ENCODE measurements at regions not wholly inside any gene's neighbourhood (a gene's known extent, or its start where the extent isn't known, plus 50 kb on each side); places are given as distances from the start of the nearest gene placed in this dataset.
A peak's percentile ranks its signal among the peaks of the same experiment; 100 is the strongest.

DNA sequence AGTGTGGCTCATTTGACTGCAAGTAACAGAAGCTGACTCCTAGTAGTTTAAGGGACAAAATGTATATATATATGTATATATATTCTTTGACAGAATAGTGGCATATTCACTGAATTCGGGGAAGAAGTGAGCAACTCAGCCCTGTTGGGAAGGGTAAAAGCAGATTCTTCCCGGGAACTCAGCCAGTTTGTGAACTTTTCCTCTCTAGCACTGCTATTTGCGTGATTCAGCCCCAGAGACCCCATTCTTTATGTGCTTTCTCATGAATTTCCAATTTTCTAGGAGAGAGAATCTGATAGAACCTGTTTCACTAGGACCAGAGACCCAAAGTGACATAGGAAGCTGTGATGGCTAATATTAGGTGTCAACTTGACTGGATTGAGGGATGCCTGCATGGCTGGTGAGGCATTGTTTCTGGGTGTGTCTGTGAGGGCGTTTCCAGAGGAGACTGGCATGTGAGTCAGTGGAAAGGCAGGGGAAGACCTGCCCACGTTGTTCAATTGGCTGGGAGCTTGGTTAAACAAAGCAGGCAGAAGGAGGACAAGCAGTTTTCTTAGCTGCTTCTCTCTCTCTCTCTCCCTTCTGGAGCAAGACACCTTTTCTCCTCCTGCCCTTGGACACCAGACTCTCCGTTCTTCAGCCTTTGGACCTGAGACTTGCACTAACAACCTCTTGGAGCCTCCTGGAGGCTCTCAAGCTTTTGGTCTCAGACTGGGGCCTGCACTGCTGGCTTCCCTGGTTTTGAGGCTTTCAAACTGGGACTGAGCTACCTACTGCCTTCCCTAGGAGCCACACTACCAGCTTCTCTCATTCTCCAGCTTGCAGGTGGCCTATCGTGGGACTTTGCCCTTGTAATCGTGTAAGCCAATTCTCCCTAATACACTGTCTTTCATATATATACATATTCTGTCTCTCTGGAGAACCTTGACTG lies 93.4 kb upstream of the KCNK1 start:
- peak; percentile 85 for DNase-seq (ENCODE audit: low spot score)

DNA sequence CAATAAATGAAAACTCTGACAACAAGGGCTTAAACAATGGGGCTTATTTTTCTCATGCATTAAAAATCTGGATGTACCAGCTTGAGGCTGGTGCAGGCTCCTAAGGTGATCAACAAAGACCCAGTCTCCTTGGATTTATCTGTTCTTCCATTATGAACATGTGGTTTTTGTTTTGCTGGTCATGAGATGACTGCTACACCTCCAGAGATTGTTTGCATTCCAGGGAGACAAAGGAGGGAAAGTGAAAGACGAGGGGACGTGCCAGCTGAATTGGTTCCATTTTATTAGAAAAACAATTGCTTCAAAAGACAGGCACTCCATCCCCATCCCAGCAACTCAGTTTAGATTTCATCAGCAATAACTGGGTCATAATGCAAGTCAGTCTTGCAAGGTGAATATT lies 90.9 kb upstream of the KCNK1 start:
- no peak for DNase-seq (ENCODE audit: low spot score)

DNA sequence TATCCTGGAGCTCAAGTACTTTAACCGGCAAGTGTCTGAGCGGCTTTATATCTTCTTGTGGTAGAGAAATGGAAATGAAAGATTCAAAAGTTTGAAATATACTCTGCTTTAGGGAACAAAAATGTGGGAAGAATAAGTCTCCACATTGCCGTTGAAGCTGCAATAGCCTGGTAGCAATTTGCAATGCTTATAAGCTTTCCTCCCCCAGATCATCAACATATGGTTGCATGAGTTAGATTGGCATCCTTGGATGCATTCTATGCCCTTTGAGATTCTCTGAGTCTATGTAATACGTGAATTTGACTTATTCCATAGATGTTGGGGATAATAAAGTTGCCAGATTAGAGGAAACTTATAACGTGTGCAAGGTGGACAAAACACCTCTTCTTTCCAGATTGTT lies 86.1 kb upstream of the KCNK1 start:
- no peak for DNase-seq (ENCODE audit: low spot score)

DNA sequence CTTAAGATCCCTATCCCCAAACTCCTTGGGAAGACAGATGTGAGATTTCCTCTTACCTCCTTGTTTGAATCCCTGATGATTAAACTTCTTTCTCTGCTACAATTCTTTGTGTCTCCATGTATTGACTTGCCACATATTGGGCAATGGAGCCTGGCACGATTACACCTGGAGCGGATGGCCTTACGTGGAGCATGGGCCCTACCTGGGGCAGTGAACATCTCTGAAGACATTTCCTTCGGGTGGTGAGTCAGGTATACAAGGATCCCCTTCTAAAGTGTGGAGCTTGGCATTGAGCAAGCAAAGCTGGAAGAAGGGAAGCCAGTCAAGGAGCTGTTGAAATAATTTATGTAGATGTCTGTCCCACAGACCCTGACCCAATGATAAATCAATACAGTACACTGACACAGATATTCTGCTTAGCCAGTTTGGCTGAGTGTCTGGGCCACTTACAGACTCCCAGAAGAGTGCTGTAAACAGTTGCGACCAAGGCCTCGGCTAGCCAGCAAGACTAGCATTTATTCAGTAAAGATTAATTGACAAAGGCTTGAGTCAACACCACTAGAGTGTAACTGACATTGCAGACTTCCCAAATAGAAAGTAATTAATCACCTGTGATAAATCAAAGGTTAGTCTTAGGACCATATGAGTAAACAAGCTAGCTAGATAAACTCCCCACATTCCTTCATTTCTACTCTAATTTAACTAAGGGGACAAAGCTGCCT lies 83.1 kb upstream of the KCNK1 start:
- no peak for DNase-seq (ENCODE audit: low spot score)

DNA sequence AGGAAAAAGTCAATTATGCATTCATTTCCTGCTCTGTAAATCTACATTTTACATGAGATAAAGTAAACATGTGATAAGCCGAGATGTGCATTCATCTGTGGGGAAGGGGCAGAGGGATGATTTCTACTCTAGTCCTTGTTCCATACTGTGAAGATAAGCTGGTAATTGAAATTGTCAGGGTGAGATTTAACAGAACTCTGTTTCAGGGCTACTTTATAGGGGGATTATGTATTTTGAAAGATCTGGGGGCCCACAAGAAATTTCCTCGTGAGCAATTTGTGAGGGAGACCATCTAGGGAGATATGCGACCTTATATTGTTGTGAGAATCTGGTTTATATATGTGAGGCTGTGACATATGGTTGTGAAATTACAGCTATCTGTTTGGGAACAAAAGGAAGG lies 73.1 kb upstream of the KCNK1 start:
- no peak for DNase-seq (ENCODE audit: low spot score)

DNA sequence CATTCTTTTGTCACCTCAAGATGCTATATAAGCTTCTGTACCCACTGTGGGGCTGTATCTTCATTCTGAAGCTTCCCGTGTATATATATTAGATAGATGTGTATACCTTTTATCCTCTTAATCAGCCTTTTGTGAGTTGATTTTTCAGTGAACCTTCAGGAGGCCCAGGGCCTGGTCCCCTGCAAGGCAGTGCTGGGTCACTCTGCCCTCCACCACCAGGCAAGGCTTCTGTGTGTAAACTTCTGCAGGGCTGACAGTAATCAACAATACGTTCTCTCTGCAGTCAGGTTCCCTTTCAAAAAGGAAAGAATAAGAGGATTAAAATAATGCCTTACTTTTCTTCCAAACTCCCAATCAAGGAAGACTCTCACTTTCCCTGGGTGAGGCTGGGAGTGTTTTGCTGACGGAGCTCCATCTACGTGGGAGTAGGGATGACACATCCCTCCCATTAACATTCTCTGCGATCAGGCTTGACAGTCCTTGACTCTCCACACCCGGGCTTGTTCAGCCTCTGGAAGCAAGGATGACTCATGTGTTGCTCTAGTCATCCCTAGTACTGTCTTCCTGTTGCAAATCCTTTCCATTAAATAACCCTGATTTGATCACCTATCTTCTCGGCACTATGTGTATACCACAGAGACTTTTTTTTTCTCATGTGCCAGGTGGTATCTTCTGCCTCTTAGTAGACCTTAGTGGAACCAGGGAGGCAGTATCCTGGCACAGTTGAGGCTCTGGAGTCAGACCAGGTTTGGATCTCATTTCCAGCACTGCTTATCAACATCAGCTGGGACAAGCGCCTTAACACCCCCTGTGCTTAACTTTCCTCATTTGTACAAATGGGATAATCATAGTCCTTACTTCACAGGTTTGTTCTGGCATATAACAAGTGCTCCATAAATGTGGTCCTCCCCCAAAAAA lies 70.3 kb upstream of the KCNK1 start:
- peak; percentile 97 for DNase-seq (ENCODE audit: low spot score)

DNA sequence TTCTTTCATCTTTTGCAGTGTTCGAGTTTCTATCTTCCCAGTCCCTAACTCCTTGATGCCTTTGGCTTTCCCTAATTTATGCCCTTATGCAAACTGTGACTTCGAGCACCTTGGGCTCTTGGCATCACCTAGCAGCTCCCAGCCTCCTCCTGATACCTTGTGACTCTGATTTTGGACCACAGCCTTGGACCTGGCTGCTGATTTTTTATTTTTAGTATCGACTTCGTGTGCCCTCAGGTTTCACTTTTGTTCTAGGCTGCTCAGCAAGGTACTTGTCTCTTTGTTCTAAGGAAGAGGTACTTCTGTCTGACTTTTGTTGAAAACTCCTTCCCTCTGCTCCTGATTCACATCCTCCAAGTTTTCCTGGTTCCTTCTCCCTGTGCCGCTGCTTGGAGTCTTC lies 69.6 kb upstream of the KCNK1 start:
- no peak for DNase-seq (ENCODE audit: low spot score)

DNA sequence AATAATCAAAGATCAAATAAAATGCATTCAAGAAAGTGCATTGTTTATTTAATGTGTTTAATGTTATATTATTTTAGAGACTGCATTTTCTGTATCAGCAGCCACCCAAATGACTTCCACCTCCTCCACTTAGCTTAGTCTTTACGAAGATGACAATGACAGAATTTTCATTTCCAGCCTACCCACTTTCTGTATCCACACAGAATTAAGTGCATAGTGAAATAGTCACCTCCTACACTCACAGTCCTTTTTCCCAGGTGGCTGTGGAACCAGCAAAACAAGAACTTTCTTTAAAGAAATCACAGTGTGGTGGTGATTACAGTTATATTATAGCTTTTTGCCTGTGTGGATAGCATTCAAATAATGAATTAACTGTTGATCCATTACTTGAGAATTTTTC lies 66.2 kb upstream of the KCNK1 start:
- DNase-seq (ENCODE audit: low spot score): no peak

DNA sequence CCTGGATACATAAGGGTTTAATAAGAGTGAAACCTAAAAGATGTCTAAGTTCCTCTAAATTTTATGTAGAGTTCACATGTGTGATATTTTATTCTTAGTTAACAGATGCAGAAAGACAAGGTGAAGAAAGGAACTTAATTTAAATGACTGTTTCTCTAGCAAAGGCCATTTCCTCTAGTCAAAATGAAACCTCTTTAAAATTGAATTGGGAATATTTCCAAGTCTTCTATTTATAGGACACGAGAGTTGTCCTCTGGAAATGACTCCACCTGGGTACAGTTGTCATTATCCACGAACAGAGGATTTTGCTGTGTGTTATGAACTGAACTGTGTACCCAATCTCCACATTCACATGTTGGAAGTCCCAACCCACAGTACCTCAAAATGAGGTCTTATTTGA lies 64.5 kb upstream of the KCNK1 start:
- no peak for DNase-seq (ENCODE audit: low spot score)

DNA sequence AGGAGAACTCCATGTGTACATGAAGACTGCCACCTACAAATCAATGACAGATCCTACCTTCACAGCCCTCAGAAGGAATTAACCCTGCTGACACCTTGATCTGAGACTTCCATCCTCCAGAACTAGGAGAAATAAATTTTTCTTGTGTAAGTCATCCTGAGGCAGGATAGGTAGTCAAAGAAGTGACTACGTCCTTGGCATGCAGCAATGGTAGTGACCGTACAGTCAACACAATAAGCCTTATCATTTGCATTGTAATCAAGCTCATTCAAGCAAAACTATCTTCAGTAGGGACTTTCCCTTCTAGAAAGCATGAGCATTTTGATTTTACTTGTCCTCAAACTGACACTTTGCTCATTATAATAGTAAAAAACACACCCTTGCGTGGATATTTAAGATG lies 64.0 kb upstream of the KCNK1 start:
- DNase-seq (ENCODE audit: low spot score): peak; percentile 66

DNA sequence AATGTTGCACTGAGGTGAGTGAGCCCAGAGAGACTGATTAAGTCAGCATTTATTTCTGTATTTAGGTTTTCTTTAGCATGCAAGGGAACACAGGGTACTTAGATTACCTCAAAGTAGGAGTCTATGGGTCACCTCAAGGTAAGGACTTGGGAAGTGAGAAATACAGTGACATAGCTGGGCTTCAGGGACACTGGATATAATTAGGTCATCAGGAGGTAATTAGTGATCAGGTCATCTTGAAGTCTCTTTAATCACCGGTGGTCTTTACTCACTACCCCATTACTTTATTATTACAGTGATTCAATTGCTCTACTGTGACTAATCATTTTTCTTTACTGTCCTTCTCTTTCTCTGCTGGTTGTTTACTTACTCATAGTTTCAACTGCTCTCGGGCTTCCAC lies 59.9 kb upstream of the KCNK1 start:
- peak; percentile 4 for DNase-seq (ENCODE audit: low spot score)

DNA sequence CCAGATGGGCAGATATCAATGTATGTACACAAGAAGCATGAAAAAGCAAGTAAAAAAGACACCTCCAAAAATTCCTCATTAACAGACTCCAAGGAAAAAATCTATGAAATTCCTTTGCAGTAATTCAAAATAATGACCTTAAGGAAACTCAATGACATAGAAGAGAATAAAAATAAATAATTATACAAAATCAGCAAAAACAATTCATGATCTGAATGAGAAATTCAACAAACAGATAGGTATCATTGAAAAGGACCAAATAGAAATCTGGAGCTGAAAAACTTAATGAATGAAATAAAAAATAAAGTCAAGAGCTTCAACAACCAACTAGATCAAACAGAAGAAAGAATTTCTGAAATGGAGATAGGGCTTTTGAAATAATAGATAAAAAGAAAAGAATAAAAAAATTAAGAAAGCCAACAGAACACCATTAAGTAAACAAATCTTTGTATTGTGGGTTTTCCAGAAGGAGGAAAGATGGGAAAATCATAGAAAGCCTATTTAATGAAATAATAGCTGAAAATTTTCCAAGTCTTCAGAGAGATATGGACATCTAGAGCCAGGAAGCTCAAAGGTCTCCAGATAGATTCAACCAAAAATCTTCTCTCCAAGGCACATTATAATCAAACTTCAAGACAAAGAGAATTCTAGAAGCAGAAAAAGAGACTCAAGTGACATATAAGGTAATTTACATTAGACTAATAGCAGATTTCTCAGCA lies 52.0 kb upstream of the KCNK1 start:
- DNase-seq (ENCODE audit: low spot score): no peak

All from kidney tubule cell (primary cell).